Epithelial cell of esophagus (primary cell): ENCODE measurements at regions not wholly inside any gene's neighbourhood (a gene's known extent, or its start where the extent isn't known, plus 50 kb on each side); places are given as distances from the start of the nearest gene placed in this dataset.

Experiments used
- DNase-seq: peaks from one replicate; pipeline ENCODE4 v3.0.0; 2010; ENCODE audit warnings: low read depth
- H3K4me3 ChIP-seq: 2 replicates; pipeline ENCODE4 v1.5.1; 2011; ENCODE audit warnings: mild to moderate bottlenecking, low read length, control low read depth
- TF ChIP-seq, protein P1 (sequence below): IDR thresholded peaks from 2 replicates; pipeline ENCODE4 v1.5.1; 2011; ENCODE audit warnings: low read depth, mild to moderate bottlenecking, low read length, control low read depth, inconsistent platforms; ENCODE audit not compliant: insufficient read depth; ENCODE audit errors: missing control alignments

GRCh38 chr18:52069201-52069600 lies 270.8 kb upstream of the DCC start:
- no peak overlapping the region for H3K4me3 ChIP-seq
- DNase-seq: no peak
- TF ChIP-seq, protein P1, sequence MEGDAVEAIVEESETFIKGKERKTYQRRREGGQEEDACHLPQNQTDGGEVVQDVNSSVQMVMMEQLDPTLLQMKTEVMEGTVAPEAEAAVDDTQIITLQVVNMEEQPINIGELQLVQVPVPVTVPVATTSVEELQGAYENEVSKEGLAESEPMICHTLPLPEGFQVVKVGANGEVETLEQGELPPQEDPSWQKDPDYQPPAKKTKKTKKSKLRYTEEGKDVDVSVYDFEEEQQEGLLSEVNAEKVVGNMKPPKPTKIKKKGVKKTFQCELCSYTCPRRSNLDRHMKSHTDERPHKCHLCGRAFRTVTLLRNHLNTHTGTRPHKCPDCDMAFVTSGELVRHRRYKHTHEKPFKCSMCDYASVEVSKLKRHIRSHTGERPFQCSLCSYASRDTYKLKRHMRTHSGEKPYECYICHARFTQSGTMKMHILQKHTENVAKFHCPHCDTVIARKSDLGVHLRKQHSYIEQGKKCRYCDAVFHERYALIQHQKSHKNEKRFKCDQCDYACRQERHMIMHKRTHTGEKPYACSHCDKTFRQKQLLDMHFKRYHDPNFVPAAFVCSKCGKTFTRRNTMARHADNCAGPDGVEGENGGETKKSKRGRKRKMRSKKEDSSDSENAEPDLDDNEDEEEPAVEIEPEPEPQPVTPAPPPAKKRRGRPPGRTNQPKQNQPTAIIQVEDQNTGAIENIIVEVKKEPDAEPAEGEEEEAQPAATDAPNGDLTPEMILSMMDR: no peak

DNA sequence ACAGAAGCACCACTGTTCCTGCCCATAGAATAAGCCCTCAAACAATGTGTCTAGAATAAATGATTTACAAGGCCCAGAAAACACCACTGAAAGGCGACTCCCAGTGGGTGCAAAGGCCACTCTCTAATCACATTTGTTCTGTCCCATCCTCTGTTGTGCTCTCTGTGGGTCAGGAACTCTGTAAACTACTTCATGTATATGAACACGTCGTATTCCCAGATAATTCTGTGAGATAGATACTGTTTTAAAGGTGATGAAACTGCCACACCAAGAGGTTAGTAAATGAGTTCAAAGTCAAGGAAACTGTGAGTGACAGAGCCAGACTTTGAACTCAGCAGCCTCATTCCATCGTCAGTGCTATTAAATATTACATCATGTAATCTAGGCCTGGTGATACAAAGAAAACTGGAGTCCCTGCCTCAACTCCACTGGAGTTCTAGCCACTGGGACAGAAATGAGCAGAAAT lies 269.7 kb upstream of the DCC start:
- TF ChIP-seq, protein P1: no peak
- H3K4me3 ChIP-seq: no peak overlapping the region
- DNase-seq: no peak

- DNase-seq: peak; percentile 70
- TF ChIP-seq, protein P1: no peak
- no peak overlapping the region for H3K4me3 ChIP-seq
Observed at GRCh38 chr18:52077251-52077983, 262.6 kb upstream of the DCC start.

GRCh38 chr18:52082246-52082645 lies 257.8 kb upstream of the DCC start:
- TF ChIP-seq, protein P1: no peak
- H3K4me3 ChIP-seq: no peak overlapping the region
- DNase-seq: no peak

DNA sequence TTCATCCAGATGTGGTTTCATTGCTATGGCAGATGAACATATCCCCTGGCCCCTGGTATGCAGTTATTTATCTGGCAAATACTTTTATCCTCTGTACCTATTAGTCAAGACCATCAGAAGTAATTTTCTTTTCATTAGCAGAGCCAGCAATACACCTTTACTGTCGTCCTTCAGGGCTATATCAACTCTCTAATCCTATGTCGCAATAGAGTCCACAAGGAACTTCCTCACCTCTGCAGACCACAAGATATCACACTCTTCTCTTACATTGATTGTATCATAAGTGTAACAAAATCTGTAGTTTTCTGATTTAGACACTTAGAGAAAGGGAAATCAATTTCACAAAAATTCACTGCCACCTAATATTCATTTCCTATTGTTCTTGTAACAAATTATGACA lies 252.9 kb upstream of the DCC start:
- no peak overlapping the region for H3K4me3 ChIP-seq
- TF ChIP-seq, protein P1: no peak
- DNase-seq: no peak

DNA sequence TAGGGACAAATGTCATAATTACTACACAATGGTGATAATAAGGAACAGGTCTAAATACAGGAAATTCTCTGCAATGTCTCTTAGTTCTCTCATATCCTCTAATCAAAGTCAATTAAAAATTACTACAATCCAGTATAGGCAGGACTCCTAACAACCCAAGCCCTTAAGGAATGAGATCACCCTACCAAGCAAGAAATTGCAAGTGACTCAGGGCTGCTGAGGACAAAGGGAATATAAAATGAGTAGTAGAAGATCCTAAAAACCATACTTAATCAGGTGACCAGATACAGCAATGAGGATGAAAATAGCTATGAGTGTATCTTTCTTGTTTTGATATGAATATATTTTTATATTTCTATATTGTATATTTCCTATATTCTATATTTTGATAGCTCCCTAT lies 250.0 kb upstream of the DCC start:
- H3K4me3 ChIP-seq: no peak overlapping the region
- TF ChIP-seq, protein P1: no peak
- DNase-seq: peak; percentile 29

- TF ChIP-seq, protein P1: no peak
- no peak for DNase-seq
Observed at GRCh38 chr18:52093171-52093570, 246.8 kb upstream of the DCC start.

More at GRCh38 chr18:52093171-52093570, 246.8 kb upstream of the DCC start:
- H3K4me3 ChIP-seq: no peak overlapping the region
